ENCODE measurements at regions not wholly inside any gene's neighbourhood (a gene's known extent, or its start where the extent isn't known, plus 50 kb on each side); places are given as distances from the start of the nearest gene placed in this dataset.

DNA sequence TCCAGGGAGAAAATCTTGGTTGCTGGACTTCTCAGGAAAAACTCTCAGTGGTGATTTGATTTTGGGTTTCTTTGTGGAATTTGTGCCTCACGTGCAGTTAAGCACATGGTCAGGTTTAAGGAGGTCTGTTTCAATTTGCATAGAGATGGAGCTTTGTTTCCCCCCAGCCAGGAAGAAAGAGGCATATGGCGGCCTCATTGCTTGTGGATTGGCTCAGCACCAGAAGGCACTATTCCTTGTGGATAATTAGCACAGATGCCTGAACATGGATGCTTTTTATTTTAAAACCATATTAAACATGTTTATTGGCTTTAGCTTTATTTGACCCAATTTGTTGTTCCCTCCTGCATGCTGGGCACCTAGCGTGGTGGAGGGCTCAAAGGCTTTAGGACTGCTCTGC is 125.1 kb upstream of the RGMA start:
- ATAC-seq, result no peak
- TF ChIP-seq, protein P1, sequence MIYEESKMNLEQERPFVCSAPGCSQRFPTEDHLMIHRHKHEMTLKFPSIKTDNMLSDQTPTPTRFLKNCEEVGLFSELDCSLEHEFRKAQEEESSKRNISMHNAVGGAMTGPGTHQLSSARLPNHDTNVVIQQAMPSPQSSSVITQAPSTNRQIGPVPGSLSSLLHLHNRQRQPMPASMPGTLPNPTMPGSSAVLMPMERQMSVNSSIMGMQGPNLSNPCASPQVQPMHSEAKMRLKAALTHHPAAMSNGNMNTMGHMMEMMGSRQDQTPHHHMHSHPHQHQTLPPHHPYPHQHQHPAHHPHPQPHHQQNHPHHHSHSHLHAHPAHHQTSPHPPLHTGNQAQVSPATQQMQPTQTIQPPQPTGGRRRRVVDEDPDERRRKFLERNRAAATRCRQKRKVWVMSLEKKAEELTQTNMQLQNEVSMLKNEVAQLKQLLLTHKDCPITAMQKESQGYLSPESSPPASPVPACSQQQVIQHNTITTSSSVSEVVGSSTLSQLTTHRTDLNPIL (CRISPR knock-in tag; IDR thresholded peaks at IDR 0.05; ENCODE audit: low read depth), result no peak
- TF ChIP-seq RARB (CRISPR knock-in tag; IDR thresholded peaks at IDR 0.05), result no peak
- no peak for TF ChIP-seq PPARA (CRISPR knock-in tag; IDR thresholded peaks at IDR 0.05; ENCODE audit: borderline replicate concordance)
- no peak for TF ChIP-seq CSRNP3 (CRISPR knock-in tag; IDR thresholded peaks at IDR 0.05)
- no peak for TF ChIP-seq ZNF8 (CRISPR knock-in tag; IDR thresholded peaks at IDR 0.05)
- no peak for TF ChIP-seq CSDC2 (CRISPR knock-in tag; IDR thresholded peaks at IDR 0.05)
- TF ChIP-seq ISL1 (CRISPR knock-in tag; IDR thresholded peaks at IDR 0.05), result no peak
- no peak for TF ChIP-seq ZFP3 (CRISPR knock-in tag; IDR thresholded peaks at IDR 0.05)
- no peak for TF ChIP-seq SNAI2 (CRISPR knock-in tag; IDR thresholded peaks at IDR 0.05)

DNA sequence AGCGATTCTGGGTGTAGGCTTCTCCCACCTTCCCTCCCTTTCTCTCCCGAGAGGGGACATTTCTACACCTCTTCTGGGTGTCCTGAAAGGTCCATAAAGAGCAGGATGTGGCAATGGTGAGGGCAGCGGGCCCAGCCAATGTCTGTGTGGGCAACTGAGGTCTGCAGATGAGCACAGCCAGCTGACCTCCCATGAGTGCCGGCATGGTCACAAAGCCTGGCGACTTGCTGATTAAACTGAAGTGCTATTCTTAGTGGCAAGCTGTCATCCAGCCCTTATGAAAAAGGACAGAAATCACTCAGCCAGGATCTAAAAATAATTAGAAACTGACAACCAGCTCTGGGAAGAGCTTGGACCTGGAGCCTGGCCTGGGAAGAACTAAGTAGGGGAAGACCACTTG is 124.3 kb upstream of the RGMA start:
- no peak for TF ChIP-seq OSR1 (CRISPR knock-in tag; IDR thresholded peaks at IDR 0.05)
- TF ChIP-seq BACH2 (CRISPR knock-in tag; IDR thresholded peaks at IDR 0.05; ENCODE audit: borderline replicate concordance), result no peak
- TF ChIP-seq GLIS3 (CRISPR knock-in tag; IDR thresholded peaks at IDR 0.05), result no peak
- TF ChIP-seq ZFP30 (CRISPR knock-in tag; IDR thresholded peaks at IDR 0.05), result no peak
- TF ChIP-seq ISL1 (CRISPR knock-in tag; IDR thresholded peaks at IDR 0.05), result no peak
- no peak for TF ChIP-seq ZNF70 (CRISPR knock-in tag; IDR thresholded peaks at IDR 0.05)
- TF ChIP-seq TOX (CRISPR knock-in tag; IDR thresholded peaks at IDR 0.05; ENCODE audit: borderline replicate concordance), result no peak
- no peak for TF ChIP-seq ZNF8 (CRISPR knock-in tag; IDR thresholded peaks at IDR 0.05)
- TF ChIP-seq ZNF565 (CRISPR knock-in tag; conservative IDR thresholded peaks at IDR 0.05; ENCODE audit: low read depth), result no peak
- no peak for TF ChIP-seq ZFP3 (CRISPR knock-in tag; IDR thresholded peaks at IDR 0.05)
- no peak for TF ChIP-seq ESRRG (CRISPR knock-in tag; IDR thresholded peaks at IDR 0.05)
- no peak for TF ChIP-seq POU6F1 (CRISPR knock-in tag; IDR thresholded peaks at IDR 0.05; ENCODE audit: borderline replicate concordance, low read depth)
- TF ChIP-seq RARB (CRISPR knock-in tag; IDR thresholded peaks at IDR 0.05), result no peak
- no peak for TF ChIP-seq CSRNP3 (CRISPR knock-in tag; IDR thresholded peaks at IDR 0.05)
- no peak for ATAC-seq

GRCh38 chr15:93212578-93212977 is 123.6 kb upstream of the RGMA start:
- no peak for ATAC-seq
- no peak for TF ChIP-seq ZFP3 (CRISPR knock-in tag; IDR thresholded peaks at IDR 0.05)
- TF ChIP-seq, protein P1 (CRISPR knock-in tag; IDR thresholded peaks at IDR 0.05; ENCODE audit: low read depth), result no peak
- TF ChIP-seq RARB (CRISPR knock-in tag; IDR thresholded peaks at IDR 0.05), result no peak
- TF ChIP-seq, protein P2, sequence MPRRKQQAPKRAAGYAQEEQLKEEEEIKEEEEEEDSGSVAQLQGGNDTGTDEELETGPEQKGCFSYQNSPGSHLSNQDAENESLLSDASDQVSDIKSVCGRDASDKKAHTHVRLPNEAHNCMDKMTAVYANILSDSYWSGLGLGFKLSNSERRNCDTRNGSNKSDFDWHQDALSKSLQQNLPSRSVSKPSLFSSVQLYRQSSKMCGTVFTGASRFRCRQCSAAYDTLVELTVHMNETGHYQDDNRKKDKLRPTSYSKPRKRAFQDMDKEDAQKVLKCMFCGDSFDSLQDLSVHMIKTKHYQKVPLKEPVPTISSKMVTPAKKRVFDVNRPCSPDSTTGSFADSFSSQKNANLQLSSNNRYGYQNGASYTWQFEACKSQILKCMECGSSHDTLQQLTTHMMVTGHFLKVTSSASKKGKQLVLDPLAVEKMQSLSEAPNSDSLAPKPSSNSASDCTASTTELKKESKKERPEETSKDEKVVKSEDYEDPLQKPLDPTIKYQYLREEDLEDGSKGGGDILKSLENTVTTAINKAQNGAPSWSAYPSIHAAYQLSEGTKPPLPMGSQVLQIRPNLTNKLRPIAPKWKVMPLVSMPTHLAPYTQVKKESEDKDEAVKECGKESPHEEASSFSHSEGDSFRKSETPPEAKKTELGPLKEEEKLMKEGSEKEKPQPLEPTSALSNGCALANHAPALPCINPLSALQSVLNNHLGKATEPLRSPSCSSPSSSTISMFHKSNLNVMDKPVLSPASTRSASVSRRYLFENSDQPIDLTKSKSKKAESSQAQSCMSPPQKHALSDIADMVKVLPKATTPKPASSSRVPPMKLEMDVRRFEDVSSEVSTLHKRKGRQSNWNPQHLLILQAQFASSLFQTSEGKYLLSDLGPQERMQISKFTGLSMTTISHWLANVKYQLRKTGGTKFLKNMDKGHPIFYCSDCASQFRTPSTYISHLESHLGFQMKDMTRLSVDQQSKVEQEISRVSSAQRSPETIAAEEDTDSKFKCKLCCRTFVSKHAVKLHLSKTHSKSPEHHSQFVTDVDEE (CRISPR knock-in tag; IDR thresholded peaks at IDR 0.05), result no peak
- no peak for TF ChIP-seq ISL1 (CRISPR knock-in tag; IDR thresholded peaks at IDR 0.05)
- no peak for TF ChIP-seq PATZ1 (CRISPR knock-in tag; IDR thresholded peaks at IDR 0.05; ENCODE audit: borderline replicate concordance)
- no peak for TF ChIP-seq OSR1 (CRISPR knock-in tag; IDR thresholded peaks at IDR 0.05)
- no peak for TF ChIP-seq GLIS3 (CRISPR knock-in tag; IDR thresholded peaks at IDR 0.05)
- no peak for TF ChIP-seq ZFP30 (CRISPR knock-in tag; IDR thresholded peaks at IDR 0.05)
- no peak for TF ChIP-seq ZNF8 (CRISPR knock-in tag; IDR thresholded peaks at IDR 0.05)
- TF ChIP-seq PPARA (CRISPR knock-in tag; IDR thresholded peaks at IDR 0.05; ENCODE audit: borderline replicate concordance), result no peak
- TF ChIP-seq TOX (CRISPR knock-in tag; IDR thresholded peaks at IDR 0.05; ENCODE audit: borderline replicate concordance), result no peak
- TF ChIP-seq POU6F1 (CRISPR knock-in tag; IDR thresholded peaks at IDR 0.05; ENCODE audit: borderline replicate concordance, low read depth), result no peak
- TF ChIP-seq CSRNP3 (CRISPR knock-in tag; IDR thresholded peaks at IDR 0.05), result no peak
- TF ChIP-seq CSDC2 (CRISPR knock-in tag; IDR thresholded peaks at IDR 0.05), result no peak
- TF ChIP-seq ARNTL (CRISPR knock-in tag; IDR thresholded peaks at IDR 0.05; ENCODE audit: borderline replicate concordance, low read depth), result no peak
